Smooth muscle cell (in vitro differentiated cells): ENCODE measurements at regions not wholly inside any gene's neighbourhood (a gene's known extent, or its start where the extent isn't known, plus 50 kb on each side); places are given as distances from the start of the nearest gene placed in this dataset.
A peak's percentile ranks its signal among the peaks of the same experiment; 100 is the strongest.

Source experiments
- DNase-seq: peaks from one replicate; lab custom pipeline; 2025; ENCODE audit not compliant: unreplicated experiment; lab: John Stamatoyannopoulos, UW
- H2AFZ ChIP-seq: fragments of 200-600 bp; sonication (generic); 2 replicates; pipeline ENCODE4 v1.6.0; 2016; ENCODE audit warnings: antibody characterized with exemption, low read depth, mild to moderate bottlenecking
- H3F3A ChIP-seq: fragments of 200-600 bp; sonication (generic); 2 replicates; pipeline ENCODE4 v1.6.0; 2017; ENCODE audit warnings: antibody characterized with exemption, low read depth
- H3K27ac ChIP-seq: fragments of 200-600 bp; sonication (generic); 2 replicates; pipeline ENCODE4 v1.5.1; 2016; ENCODE audit warnings: low read depth, mild to moderate bottlenecking
- H3K27me3 ChIP-seq: fragments of 200-600 bp; sonication (generic); 2 replicates; pipeline ENCODE4 v1.6.1; 2016; ENCODE audit warnings: low read depth, mild to moderate bottlenecking
- H3K36me3 ChIP-seq: fragments of 200-600 bp; sonication (generic); 2 replicates; pipeline ENCODE4 v1.5.1; 2016; ENCODE audit warnings: low read depth
- H3K4me1 ChIP-seq: fragments of 200-600 bp; sonication (generic); 2 replicates; pipeline ENCODE4 v1.5.1; 2016; ENCODE audit warnings: low read depth
- H3K4me2 ChIP-seq: fragments of 200-600 bp; sonication (generic); 2 replicates; pipeline ENCODE4 v1.6.0; 2016; ENCODE audit warnings: mild to moderate bottlenecking
- H3K4me3 ChIP-seq: fragments of 200-600 bp; sonication (generic); 2 replicates; pipeline ENCODE4 v1.5.1; 2016; ENCODE audit warnings: mild to moderate bottlenecking
- H3K79me2 ChIP-seq: fragments of 200-600 bp; sonication (generic); 2 replicates; pipeline ENCODE4 v1.6.0; 2016; ENCODE audit warnings: low read depth, mild to moderate bottlenecking
- H3K9ac ChIP-seq: fragments of 200-600 bp; sonication (generic); 2 replicates; pipeline ENCODE4 v1.6.0; 2016; ENCODE audit warnings: low read depth
- H3K9me3 ChIP-seq: fragments of 200-600 bp; sonication (generic); replicated peaks from 2 replicates; pipeline ENCODE4 v1.5.1; 2016; ENCODE audit warnings: low read depth
- H4K20me1 ChIP-seq: fragments of 200-600 bp; sonication (generic); 2 replicates; pipeline ENCODE4 v1.6.0; 2016; ENCODE audit warnings: low read depth
- WGBS: methylation state at CpG from one replicate; pipeline ENCODE4 v1.1.7; 2016; ENCODE audit warnings: low lambda C conversion rate; 5-methylcytosine and 5-hydroxymethylcytosine counted together
- TF ChIP-seq, protein P1 (sequence below): fragments of 200-600 bp; sonication (generic); IDR thresholded peaks from 2 replicates; pipeline ENCODE4 v1.5.1; 2017; ENCODE audit warnings: borderline replicate concordance, mild to moderate bottlenecking, antibody characterized with exemption; ENCODE audit not compliant: insufficient read depth, poor library complexity, severe bottlenecking

DNA sequence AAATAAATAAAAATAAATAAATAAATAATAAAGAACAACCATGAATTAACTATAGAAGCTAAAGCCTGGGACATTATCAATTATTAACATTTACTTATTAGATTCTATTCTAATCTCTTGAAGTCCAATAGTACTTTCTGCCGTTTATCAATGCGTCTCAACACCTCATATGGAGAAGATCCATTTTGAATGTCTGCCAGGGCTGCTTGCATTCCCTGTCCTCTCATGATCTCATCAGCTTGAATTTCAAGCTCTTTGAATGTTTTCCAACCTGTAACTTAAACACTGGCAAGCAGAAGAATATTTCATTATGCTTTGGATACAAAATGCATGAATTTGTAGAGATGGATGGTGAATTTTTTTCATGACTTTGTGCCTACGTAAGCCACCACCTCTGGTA, 191.9 kb upstream of the ANKFN1 start:
- H3K27ac ChIP-seq: no peak overlapping the region
- H4K20me1 ChIP-seq: no peaks in the 10 kb centered on the region
- H2AFZ ChIP-seq: no peak overlapping the region
- no peak overlapping the region for H3K4me3 ChIP-seq
- H3K79me2 ChIP-seq: no peaks in the 10 kb centered on the region
- H3K9me3 ChIP-seq: no peaks in the 10 kb centered on the region
- no peak overlapping the region for H3K9ac ChIP-seq
- H3K27me3 ChIP-seq: no peaks in the 10 kb centered on the region
- H3K4me2 ChIP-seq: no peak overlapping the region
- no peaks in the 10 kb centered on the region for H3K36me3 ChIP-seq
- no peaks in the 10 kb centered on the region for H3K4me1 ChIP-seq
- WGBS: 95% methylated on average over 3 of the region's 3 CpGs
- DNase-seq: no peak
- no peaks in the 10 kb centered on the region for H3F3A ChIP-seq
- TF ChIP-seq, protein P1, sequence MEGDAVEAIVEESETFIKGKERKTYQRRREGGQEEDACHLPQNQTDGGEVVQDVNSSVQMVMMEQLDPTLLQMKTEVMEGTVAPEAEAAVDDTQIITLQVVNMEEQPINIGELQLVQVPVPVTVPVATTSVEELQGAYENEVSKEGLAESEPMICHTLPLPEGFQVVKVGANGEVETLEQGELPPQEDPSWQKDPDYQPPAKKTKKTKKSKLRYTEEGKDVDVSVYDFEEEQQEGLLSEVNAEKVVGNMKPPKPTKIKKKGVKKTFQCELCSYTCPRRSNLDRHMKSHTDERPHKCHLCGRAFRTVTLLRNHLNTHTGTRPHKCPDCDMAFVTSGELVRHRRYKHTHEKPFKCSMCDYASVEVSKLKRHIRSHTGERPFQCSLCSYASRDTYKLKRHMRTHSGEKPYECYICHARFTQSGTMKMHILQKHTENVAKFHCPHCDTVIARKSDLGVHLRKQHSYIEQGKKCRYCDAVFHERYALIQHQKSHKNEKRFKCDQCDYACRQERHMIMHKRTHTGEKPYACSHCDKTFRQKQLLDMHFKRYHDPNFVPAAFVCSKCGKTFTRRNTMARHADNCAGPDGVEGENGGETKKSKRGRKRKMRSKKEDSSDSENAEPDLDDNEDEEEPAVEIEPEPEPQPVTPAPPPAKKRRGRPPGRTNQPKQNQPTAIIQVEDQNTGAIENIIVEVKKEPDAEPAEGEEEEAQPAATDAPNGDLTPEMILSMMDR: no peak

DNA sequence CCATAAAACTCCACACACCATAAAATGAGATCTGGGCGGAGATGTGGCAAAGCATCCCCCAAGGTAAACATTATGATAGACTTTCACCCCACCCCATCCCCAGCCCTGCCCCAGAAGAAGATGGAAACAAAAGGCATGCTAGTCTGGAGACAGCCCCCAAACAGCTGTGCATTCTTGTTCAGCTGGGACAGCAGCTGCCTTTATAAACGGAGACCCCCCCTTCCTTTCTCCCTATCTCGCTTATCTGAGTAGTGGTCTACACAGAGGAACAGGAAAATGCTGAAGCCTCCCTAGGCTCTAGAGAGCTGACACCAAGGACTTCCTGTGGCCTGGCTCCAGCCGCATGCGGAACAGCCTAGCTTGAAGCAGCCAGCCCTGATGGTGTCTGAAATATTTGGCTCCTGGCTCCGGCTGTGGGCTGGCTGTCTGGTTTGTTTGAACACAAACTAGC, 190.3 kb upstream of the ANKFN1 start:
- TF ChIP-seq, protein P1: no peak
- no peaks in the 10 kb centered on the region for H3K79me2 ChIP-seq
- H3K9ac ChIP-seq: no peak overlapping the region
- no peaks in the 10 kb centered on the region for H3K36me3 ChIP-seq
- H3K4me1 ChIP-seq: no peaks in the 10 kb centered on the region
- no peaks in the 10 kb centered on the region for H3K9me3 ChIP-seq
- WGBS: 50% methylated on average over 6 of the region's 6 CpGs
- DNase-seq: no peak
- H3K4me2 ChIP-seq: no peak overlapping the region
- peak overlapping the region; percentile 66 for H2AFZ ChIP-seq
- no peak overlapping the region for H3K4me3 ChIP-seq
- no peaks in the 10 kb centered on the region for H4K20me1 ChIP-seq
- no peaks in the 10 kb centered on the region for H3K27me3 ChIP-seq
- no peak overlapping the region for H3K27ac ChIP-seq
- H3F3A ChIP-seq: no peaks in the 10 kb centered on the region

DNA sequence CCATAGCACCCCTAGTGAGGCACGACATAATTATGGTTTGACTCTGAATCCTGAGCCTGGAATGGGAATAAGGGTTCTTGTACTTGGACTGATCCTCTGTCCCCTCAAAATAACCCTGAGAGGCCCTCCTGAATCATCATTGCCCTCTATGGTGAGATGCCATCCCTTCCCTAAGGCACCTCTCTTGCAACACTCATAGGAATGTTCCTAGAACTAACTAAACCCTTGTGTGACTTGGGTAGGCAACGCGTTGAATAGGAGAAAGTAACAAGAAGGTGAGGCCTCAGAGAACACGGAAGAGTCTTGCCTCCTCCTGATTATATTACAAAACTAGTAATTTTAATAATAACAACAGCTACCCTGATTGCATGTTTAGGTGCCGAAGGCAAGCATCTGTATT, 189.1 kb upstream of the ANKFN1 start:
- DNase-seq: no peak

DNA sequence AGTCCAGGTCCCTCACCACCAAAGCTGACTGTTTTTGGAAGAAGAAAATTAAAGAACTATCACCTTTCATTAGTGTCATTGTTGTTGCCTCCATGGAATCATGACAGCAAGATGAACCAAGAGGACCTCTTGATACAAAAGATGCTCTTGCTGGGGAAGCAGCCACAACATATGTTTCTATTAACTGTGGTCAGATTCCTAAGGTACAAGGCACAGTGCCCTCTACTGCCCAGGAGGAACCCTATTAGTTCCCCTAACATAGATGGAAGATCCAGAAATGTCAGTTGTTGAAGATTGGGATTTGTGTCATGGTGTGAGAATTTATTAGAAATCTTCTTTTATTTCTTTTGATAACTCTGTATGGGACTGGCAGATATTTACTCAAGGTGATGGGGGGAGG, 188.2 kb upstream of the ANKFN1 start:
- no peaks in the 10 kb centered on the region for H4K20me1 ChIP-seq
- no peaks in the 10 kb centered on the region for H3K4me1 ChIP-seq
- H3K9me3 ChIP-seq: no peaks in the 10 kb centered on the region
- H3K36me3 ChIP-seq: no peaks in the 10 kb centered on the region
- H3K27ac ChIP-seq: no peak overlapping the region
- TF ChIP-seq, protein P1: no peak
- no peak overlapping the region for H3K4me3 ChIP-seq
- H2AFZ ChIP-seq: no peak overlapping the region
- H3K9ac ChIP-seq: no peak overlapping the region
- no peaks in the 10 kb centered on the region for H3F3A ChIP-seq
- H3K4me2 ChIP-seq: no peak overlapping the region
- H3K79me2 ChIP-seq: no peaks in the 10 kb centered on the region
- no peak for DNase-seq
- H3K27me3 ChIP-seq: no peaks in the 10 kb centered on the region

More for the DNA sequence above, 189.1 kb upstream of the ANKFN1 start:
- Histone ChIP-seq H3K79me2 (no peaks in the 10 kb centered on the region), H3F3A (no peaks in the 10 kb centered on the region), H2AFZ (no peak overlapping the region), H4K20me1 (no peaks in the 10 kb centered on the region), H3K4me2 (no peak overlapping the region), H3K4me3 (no peak overlapping the region), H3K4me1 (no peaks in the 10 kb centered on the region), H3K27ac (no peak overlapping the region), H3K9me3 (no peaks in the 10 kb centered on the region), H3K36me3 (no peaks in the 10 kb centered on the region), H3K27me3 (no peaks in the 10 kb centered on the region), H3K9ac (no peak overlapping the region)
- TF ChIP-seq, protein P1: no peak
- 89% methylated on average over 5 of the region's 5 CpGs for WGBS
